Tibial nerve (tissue), 4 donors: ENCODE measurements at regions not wholly inside any gene's neighbourhood (a gene's known extent, or its start where the extent isn't known, plus 50 kb on each side); places are given as distances from the start of the nearest gene placed in this dataset.

Source experiments
- DNase-seq, 2 donors: peaks; one replicate each; pipeline ENCODE4 v3.0.0-alpha.2; 2019; ENCODE audit warnings: low spot score in 2 of 2
- H3K27ac ChIP-seq, 4 donors: fragments of 200-600 bp; sonication (generic) in 3 of 4; one replicate each; pipeline ENCODE4 v1.5.1; 2017 to 2019; ENCODE audit warnings: mild to moderate bottlenecking in 1 of 4
- H3K27me3 ChIP-seq, 2 donors: fragments of 200-600 bp; sonication (generic) in 1 of 2; one replicate each; pipeline versions ENCODE4 v1.5.1 to v1.6.0; 2017 to 2019
- H3K36me3 ChIP-seq, 3 donors: fragments of 200-600 bp; sonication (generic); one replicate each; pipeline ENCODE4 v1.5.1; 2018 to 2019
- H3K4me1 ChIP-seq, 4 donors: fragments of 200-600 bp; sonication (generic) in 3 of 4; one replicate each; pipeline ENCODE4 v1.5.1; 2017 to 2019
- H3K4me3 ChIP-seq, 4 donors: fragments of 200-600 bp; sonication (generic) in 3 of 4; one replicate each; pipeline ENCODE4 v1.5.1; 2017 to 2019; ENCODE audit warnings: mild to moderate bottlenecking in 1 of 4, moderate library complexity in 1 of 4
- H3K9me3 ChIP-seq, 4 donors: fragments of 200-600 bp; sonication (generic) in 3 of 4; one replicate each; pipeline ENCODE4 v1.5.1; 2017 to 2019
- EP300 ChIP-seq, 2 donors: sonication (generic); formaldehyde crosslinking; IDR thresholded peaks; one replicate each; pipeline ENCODE4 v1.6.1; 2017; ENCODE audit warnings: antibody characterized with exemption in 2 of 2, mild to moderate bottlenecking in 1 of 2
- POLR2A ChIP-seq, 2 donors: fragments of 450-650 bp; IDR thresholded peaks; one replicate each; pipeline ENCODE4 v1.6.1; 2017; ENCODE audit warnings: antibody characterized with exemption in 2 of 2, mild to moderate bottlenecking in 2 of 2, moderate library complexity in 2 of 2
- WGBS, 2 donors: methylation state at CpG; one replicate each; pipeline ENCODE4 v1.1.5; 2018; 5-methylcytosine and 5-hydroxymethylcytosine counted together
- TF ChIP-seq, protein P1 (sequence below), 5 experiments: fragments of 200-600 bp in 3 of 5; fragments of 450-650 bp in 2 of 5; sonication (generic) in 3 of 5; IDR thresholded peaks; one replicate each; pipeline ENCODE4 v1.5.1; 2016 to 2019; ENCODE audit warnings: antibody characterized with exemption in 5 of 5, mild to moderate bottlenecking in 3 of 5, moderate library complexity in 2 of 5

DNA sequence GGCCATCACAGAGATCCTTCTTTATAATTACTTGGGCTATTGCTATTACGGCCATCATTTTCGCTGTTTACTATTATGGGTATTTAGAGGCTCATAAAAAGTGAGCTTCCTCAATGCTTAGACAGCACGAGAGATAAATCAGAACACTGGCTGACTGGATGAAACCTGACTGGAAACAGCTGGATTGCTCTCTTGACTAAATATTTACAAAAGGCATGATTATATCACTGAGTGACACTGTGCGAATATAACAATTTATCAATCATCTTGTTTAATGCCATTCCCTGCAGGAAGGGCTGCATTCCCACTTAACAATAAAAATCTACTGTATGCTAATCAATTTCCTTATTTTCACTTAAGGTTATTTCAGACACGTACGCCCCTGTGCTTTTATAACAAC lies 260.1 kb upstream of the ARID1B start:
- Histone ChIP-seq H3K4me3 (no peak overlapping the region), H3K27ac (no peak overlapping the region), H3K27me3 (no peaks in the 10 kb centered on the region), H3K4me1 (no peaks in the 10 kb centered on the region), H3K9me3 (peaks cover 0 to 10% (median 0%) of the 10 kb centered on the region in 4 donors), H3K36me3 (no peaks in the 10 kb centered on the region)
- 68 to 77% methylated on average over 6 of the region's 6 CpGs for WGBS, 2 donors
- no peak for DNase-seq
- TF ChIP-seq EP300 (IDR thresholded peaks at IDR 0.05), result no peak
- TF ChIP-seq POLR2A (IDR thresholded peaks at IDR 0.05), result no peak
- TF ChIP-seq, protein P1, sequence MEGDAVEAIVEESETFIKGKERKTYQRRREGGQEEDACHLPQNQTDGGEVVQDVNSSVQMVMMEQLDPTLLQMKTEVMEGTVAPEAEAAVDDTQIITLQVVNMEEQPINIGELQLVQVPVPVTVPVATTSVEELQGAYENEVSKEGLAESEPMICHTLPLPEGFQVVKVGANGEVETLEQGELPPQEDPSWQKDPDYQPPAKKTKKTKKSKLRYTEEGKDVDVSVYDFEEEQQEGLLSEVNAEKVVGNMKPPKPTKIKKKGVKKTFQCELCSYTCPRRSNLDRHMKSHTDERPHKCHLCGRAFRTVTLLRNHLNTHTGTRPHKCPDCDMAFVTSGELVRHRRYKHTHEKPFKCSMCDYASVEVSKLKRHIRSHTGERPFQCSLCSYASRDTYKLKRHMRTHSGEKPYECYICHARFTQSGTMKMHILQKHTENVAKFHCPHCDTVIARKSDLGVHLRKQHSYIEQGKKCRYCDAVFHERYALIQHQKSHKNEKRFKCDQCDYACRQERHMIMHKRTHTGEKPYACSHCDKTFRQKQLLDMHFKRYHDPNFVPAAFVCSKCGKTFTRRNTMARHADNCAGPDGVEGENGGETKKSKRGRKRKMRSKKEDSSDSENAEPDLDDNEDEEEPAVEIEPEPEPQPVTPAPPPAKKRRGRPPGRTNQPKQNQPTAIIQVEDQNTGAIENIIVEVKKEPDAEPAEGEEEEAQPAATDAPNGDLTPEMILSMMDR (IDR thresholded peaks at IDR 0.05), result no peak

DNA sequence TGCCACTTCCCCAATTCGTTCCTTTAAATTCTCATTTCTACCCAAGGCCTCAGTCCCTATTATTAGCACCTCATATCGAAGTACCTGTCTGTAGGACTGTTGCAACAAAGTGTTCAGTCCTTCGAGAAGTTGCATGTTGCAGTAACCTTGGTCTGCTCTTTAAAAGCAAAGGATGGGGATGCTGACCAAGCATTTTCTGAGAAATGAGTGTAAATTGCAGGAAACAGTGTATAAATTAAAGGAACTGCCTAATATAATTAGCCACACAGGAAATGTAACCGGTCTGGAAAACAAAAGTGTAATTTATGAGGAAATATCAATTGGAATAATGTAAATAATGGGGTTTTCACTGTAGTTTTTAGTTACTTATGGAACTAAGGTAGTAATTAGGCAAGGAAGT lies 261.9 kb upstream of the ARID1B start:
- TF ChIP-seq POLR2A (IDR thresholded peaks at IDR 0.05) (no peak), EP300 (IDR thresholded peaks at IDR 0.05) (no peak)
- TF ChIP-seq, protein P1 (IDR thresholded peaks at IDR 0.05), result no peak
- 61 to 65% methylated on average over 4 of the region's 4 CpGs for WGBS, 2 donors
- no peaks in the 10 kb centered on the region for H3K4me1 ChIP-seq
- H3K9me3 ChIP-seq, result peaks cover 0 to 10% (median 0%) of the 10 kb centered on the region in 4 donors
- H3K36me3 ChIP-seq, result no peaks in the 10 kb centered on the region
- H3K27ac ChIP-seq, result no peak overlapping the region
- no peak overlapping the region for H3K4me3 ChIP-seq
- no peak for DNase-seq
- no peaks in the 10 kb centered on the region for H3K27me3 ChIP-seq

DNA sequence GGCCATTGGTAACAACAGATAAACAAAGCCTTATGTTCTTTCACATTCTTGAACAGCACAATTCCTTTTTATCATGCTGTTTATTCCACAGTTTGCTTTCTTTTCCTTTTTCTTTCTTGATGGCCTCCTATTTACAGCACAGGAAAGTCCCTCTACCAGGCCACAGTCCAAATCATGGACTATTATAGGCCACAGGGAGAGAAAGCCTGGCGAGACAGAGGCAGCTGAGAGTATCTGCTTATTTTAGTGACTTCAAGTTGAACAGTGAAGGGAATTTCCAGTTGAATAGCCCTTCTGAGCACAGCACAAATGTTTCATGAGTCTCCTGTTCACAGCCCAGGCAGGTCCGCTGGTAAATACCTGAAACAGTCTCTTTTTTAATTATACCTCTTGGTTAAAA lies 263.7 kb upstream of the ARID1B start:
- Histone ChIP-seq H3K9me3 (no peaks in the 10 kb centered on the region), H3K27me3 (no peaks in the 10 kb centered on the region), H3K4me3 (no peak overlapping the region), H3K4me1 (no peaks in the 10 kb centered on the region), H3K36me3 (no peaks in the 10 kb centered on the region), H3K27ac (no peak overlapping the region)
- WGBS, 2 donors, result 74 to 82% methylated on average over 2 of the region's 2 CpGs
- TF ChIP-seq, protein P1 (IDR thresholded peaks at IDR 0.05), result no peak
- no peak for TF ChIP-seq EP300 (IDR thresholded peaks at IDR 0.05)
- TF ChIP-seq POLR2A (IDR thresholded peaks at IDR 0.05), result no peak
- DNase-seq, result no peak

DNA sequence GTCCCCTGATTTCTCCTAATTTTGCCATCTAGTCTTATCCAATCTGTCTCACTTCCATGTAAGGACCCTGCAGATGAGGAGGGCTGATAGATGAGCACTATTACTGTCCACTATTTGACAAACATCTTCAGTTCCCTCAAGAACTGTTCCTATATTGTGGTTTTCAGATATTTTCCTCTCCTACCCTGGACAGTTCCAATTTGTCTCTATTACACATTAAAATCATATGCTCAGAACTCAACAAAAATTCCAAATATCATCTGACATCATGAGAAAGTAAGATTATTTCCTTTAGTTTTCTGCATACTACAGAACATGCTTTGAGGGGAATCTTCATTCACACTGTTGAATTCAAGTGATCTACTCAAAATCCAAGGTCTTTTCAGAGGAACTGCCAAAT lies 265.6 kb upstream of the ARID1B start:
- Histone ChIP-seq H3K27ac (no peak overlapping the region), H3K9me3 (no peaks in the 10 kb centered on the region), H3K4me1 (no peaks in the 10 kb centered on the region), H3K4me3 (no peak overlapping the region), H3K27me3 (no peaks in the 10 kb centered on the region), H3K36me3 (no peaks in the 10 kb centered on the region)
- no peak for DNase-seq
- TF ChIP-seq EP300 (IDR thresholded peaks at IDR 0.05) (no peak), POLR2A (IDR thresholded peaks at IDR 0.05) (no peak)
- TF ChIP-seq, protein P1 (IDR thresholded peaks at IDR 0.05), result no peak

DNA sequence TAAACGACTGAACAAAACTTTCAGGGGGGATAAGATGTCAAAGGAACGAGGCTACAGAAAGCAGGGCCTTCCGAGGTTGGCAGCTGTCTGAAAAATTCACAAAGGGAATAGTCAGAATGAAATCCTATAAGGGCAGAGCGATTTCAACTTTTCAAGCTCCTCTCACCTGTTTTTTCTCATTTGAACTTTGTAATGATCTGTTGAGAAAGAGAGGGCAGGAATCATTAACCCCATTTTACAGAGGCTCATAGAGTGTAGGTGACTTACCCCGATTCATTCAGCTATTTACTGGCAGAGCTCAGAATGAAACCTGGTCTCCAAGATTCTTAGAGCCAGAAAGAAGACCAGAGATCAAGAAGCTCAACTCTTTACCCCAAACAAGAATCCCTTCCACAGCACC lies 266.1 kb upstream of the ARID1B start:
- Histone ChIP-seq H3K4me3 (no peak overlapping the region), H3K9me3 (no peaks in the 10 kb centered on the region), H3K27ac (no peak overlapping the region), H3K4me1 (no peaks in the 10 kb centered on the region), H3K27me3 (no peaks in the 10 kb centered on the region), H3K36me3 (no peaks in the 10 kb centered on the region)
- no peak for TF ChIP-seq EP300 (IDR thresholded peaks at IDR 0.05)
- TF ChIP-seq, protein P1 (IDR thresholded peaks at IDR 0.05), result no peak
- no peak for TF ChIP-seq POLR2A (IDR thresholded peaks at IDR 0.05)
- no peak for DNase-seq
- 67 to 72% methylated on average over 5 of the region's 5 CpGs for WGBS, 2 donors
